ENCODE measurements at regions not wholly inside any gene's neighbourhood (a gene's known extent, or its start where the extent isn't known, plus 50 kb on each side); places are given as distances from the start of the nearest gene placed in this dataset.
"Not testable (repeated sequence)": the region's sequence is repeated elsewhere in the genome, so short reads cannot be mapped to it uniquely, and the experiment has no call there.

- no peak for DNase-seq
Observed at GRCh38 chr7:126177782-126178181, 1075.0 kb downstream of the GRM8 start.

- no peak for DNase-seq
Observed at GRCh38 chr7:126166645-126167044, 1086.1 kb downstream of the GRM8 start.

GRCh38 chr7:126163647-126164046 is 1089.1 kb downstream of the GRM8 start:
- no peak for DNase-seq

- no peak for DNase-seq
Observed at GRCh38 chr7:126157391-126157790, 1095.3 kb downstream of the GRM8 start.

- DNase-seq, result no peak
Observed at GRCh38 chr7:126150278-126150958, 1102.3 kb downstream of the GRM8 start.

GRCh38 chr7:126140858-126141466 is 1111.8 kb downstream of the GRM8 start:
- DNase-seq, result no peak

GRCh38 chr7:126119981-126120380 is 1132.8 kb downstream of the GRM8 start:
- DNase-seq, result no peak

- DNase-seq, result no peak
Observed at GRCh38 chr7:126103582-126103981, 1149.2 kb downstream of the GRM8 start.

- DNase-seq, result no peak
Observed at GRCh38 chr7:126083014-126083413, 1153.4 kb upstream of the POT1 start.

GRCh38 chr7:126079581-126079980 is 1150.0 kb upstream of the POT1 start:
- no peak for DNase-seq

GRCh38 chr7:126079151-126079550 is 1149.5 kb upstream of the POT1 start:
- no peak for DNase-seq

- DNase-seq, result no peak
Observed at GRCh38 chr7:126065766-126066165, 1136.1 kb upstream of the POT1 start.

- no peak for DNase-seq
Observed at GRCh38 chr7:126057979-126058378, 1128.4 kb upstream of the POT1 start.

GRCh38 chr7:126056613-126057012 is 1127.0 kb upstream of the POT1 start:
- DNase-seq, result not testable (repeated sequence)

GRCh38 chr7:126052229-126052628 is 1122.6 kb upstream of the POT1 start:
- DNase-seq, result no peak

- no peak for DNase-seq
Observed at GRCh38 chr7:126044662-126045061, 1115.0 kb upstream of the POT1 start.

- DNase-seq, result no peak
Observed at GRCh38 chr7:126041472-126041871, 1111.8 kb upstream of the POT1 start.

- DNase-seq, result no peak
Observed at GRCh38 chr7:126040114-126041045, 1110.8 kb upstream of the POT1 start.

- DNase-seq, result no peak
Observed at GRCh38 chr7:126026421-126027088, 1096.9 kb upstream of the POT1 start.

GRCh38 chr7:126022452-126022851 is 1092.8 kb upstream of the POT1 start:
- no peak for DNase-seq

- DNase-seq, result no peak
Observed at GRCh38 chr7:126016722-126017121, 1087.1 kb upstream of the POT1 start.

- DNase-seq, result no peak
Observed at GRCh38 chr7:126005064-126005463, 1075.4 kb upstream of the POT1 start.

GRCh38 chr7:126001349-126001748 is 1071.7 kb upstream of the POT1 start:
- no peak for DNase-seq

Measured in SW 1271 (cell line).